ENCODE measurements at regions not wholly inside any gene's neighbourhood (a gene's known extent, or its start where the extent isn't known, plus 50 kb on each side); places are given as distances from the start of the nearest gene placed in this dataset.

- no peak for DNase-seq (ENCODE audit: low read depth in 2 of 3, low spot score in 1 of 3)
Measured at GRCh38 chr2:16002144-16002543, 61.8 kb downstream of the MYCN start.

GRCh38 chr2:16000642-16001041 lies 60.3 kb downstream of the MYCN start:
- no peak for DNase-seq (ENCODE audit: low read depth in 2 of 3, low spot score in 1 of 3)

GRCh38 chr2:15999596-16000469 lies 59.5 kb downstream of the MYCN start:
- no peak for DNase-seq (ENCODE audit: low read depth in 2 of 3, low spot score in 1 of 3)

- DNase-seq (ENCODE audit: low read depth in 2 of 3, low spot score in 1 of 3) = no peak
Measured at GRCh38 chr2:15997728-15998280, 57.5 kb downstream of the MYCN start.

- DNase-seq (ENCODE audit: low read depth in 2 of 3, low spot score in 1 of 3) = no peak
Measured at GRCh38 chr2:15996536-15997423, 56.4 kb downstream of the MYCN start.
